Activated CD8-positive, alpha-beta memory T cell treated with anti-CD3 and anti-CD28 coated beads, Interleukin-2, amount 50 U/mL, for 48 hours (primary cell): ENCODE measurements at regions not wholly inside any gene's neighbourhood (a gene's known extent, or its start where the extent isn't known, plus 50 kb on each side); places are given as distances from the start of the nearest gene placed in this dataset.
"Not testable (repeated sequence)": the region's sequence is repeated elsewhere in the genome, so short reads cannot be mapped to it uniquely, and the experiment has no call there.

ENCODE experiments used
- DNase-seq: peaks from one replicate; pipeline ENCODE4 v3.0.0-alpha.2; 2020

GRCh38 chr22:47914481-47915097 lies 1152.1 kb downstream of the TBC1D22A start:
- DNase-seq: no peak

DNA sequence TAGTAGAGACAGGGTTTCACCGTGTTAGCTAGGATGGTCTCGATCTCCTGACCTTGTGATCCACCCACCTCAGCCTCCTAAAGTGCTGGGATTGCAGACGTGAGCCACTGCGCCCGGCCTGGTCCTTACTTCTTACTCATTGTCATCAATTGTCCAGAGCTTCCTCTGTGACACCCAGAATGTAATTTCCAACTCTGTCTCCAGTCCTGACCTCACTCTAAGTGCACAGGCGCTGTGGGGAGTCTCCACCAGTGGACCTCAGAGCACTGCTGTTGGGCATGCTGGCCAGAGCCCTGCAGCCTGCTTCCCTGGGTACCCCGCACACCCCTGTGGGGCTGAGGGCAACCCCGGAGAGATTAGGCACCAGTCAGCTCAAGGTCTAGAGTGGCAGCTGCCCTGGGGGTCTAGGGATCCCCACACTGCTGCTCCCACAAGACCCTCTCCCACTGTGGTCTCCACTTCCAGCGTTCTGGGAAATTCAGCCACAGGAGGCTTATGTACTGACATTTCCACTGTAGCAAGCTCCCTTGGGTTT lies 1140.3 kb downstream of the TBC1D22A start:
- DNase-seq: no peak

GRCh38 chr22:47901911-47902310 lies 1139.5 kb downstream of the TBC1D22A start:
- DNase-seq: no peak

- DNase-seq: no peak
These were observed 1137.4 kb downstream of the TBC1D22A start for GRCh38 chr22:47899894-47900293.

- no peak for DNase-seq
These were observed 1136.5 kb downstream of the TBC1D22A start for GRCh38 chr22:47898946-47899345.

- DNase-seq: no peak
These were observed 1129.2 kb downstream of the TBC1D22A start for GRCh38 chr22:47891609-47892008.

DNA sequence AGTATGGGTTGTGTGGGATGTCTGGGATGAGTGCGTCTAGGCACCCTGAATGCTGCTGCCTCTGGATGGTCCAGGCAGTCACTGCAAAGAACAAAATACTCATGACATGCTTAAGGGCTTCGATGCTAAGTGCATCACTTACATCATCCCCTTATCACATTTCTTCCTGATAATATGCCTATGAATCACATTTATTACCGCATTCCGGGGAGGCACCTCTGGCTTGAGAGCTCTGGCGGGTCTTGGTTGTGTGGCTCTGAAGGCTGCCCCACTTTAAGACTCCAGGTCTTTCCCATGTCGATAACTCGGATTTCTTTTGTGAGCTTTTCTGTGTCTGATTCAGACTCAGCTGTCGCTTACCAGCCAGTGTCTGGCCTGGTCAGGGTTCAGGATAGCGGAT lies 1126.4 kb downstream of the TBC1D22A start:
- no peak for DNase-seq

- no peak for DNase-seq
These were observed 1122.3 kb downstream of the TBC1D22A start for GRCh38 chr22:47884775-47885174.

- no peak for DNase-seq
These were observed 1121.8 kb downstream of the TBC1D22A start for GRCh38 chr22:47884200-47884599.

- no peak for DNase-seq
These were observed 1121.3 kb downstream of the TBC1D22A start for GRCh38 chr22:47883757-47884156.

GRCh38 chr22:47879346-47879745 lies 1116.9 kb downstream of the TBC1D22A start:
- no peak for DNase-seq

GRCh38 chr22:47878460-47878859 lies 1116.0 kb downstream of the TBC1D22A start:
- no peak for DNase-seq

DNA sequence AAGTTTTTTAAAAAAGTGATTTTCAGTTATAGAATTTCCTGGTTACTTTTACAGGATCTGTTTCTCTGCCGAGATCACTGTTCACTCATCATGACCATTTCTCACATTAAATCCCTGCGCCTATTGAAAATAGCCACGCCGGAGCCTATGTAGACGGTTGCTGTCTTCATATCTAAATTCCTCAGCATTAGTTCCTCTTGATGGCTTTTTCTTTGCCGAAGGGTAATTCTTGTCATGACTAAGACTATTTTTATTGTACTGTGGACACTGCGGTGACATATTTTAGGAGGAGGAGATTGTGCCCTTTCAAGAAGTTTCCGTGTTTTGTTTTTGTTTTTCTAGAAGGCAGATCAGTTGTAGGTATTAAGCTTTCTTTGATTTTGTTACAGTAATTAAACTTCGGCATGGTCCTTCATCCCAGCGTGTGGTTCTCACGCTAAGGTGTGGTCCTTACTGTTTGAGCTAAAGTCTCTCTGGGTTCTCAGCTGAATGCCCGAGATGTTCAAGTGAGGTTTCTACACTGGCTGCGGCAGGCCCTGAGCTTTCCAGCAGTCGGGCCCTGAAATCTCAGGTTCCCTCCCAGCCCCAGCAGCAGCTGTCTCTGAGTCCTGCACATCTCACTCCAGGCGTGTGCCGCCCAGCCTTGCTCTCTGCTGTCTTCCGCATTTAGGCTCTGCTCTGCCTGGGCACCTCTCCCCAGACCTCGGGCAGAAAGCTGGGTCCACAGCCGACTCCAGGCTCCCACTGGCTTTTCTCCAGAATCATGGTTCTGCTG lies 1110.5 kb downstream of the TBC1D22A start:
- no peak for DNase-seq

DNA sequence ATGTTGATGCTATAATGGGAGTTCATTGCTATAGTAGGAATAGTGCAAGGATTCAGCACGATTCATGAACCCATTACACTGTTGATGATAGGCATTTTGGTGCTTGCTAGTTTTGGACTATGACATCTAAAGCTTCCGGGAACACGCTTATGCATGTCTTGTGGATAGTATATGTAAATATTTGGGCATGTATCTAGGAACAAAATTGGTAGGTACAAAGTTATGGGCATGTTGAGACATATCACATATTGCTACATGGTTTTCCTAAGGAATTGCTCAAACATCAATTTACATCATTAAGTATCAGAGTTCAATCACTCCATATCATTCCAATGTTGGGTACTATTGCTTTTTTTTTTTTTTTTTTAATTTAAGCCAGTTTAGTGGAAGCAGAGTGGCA lies 1103.2 kb downstream of the TBC1D22A start:
- DNase-seq: no peak

- no peak for DNase-seq
These were observed 1099.9 kb downstream of the TBC1D22A start for GRCh38 chr22:47862394-47862793.

GRCh38 chr22:47860907-47861306 lies 1098.5 kb downstream of the TBC1D22A start:
- DNase-seq: not testable (repeated sequence)

- no peak for DNase-seq
These were observed 1097.6 kb downstream of the TBC1D22A start for GRCh38 chr22:47859881-47860525.

GRCh38 chr22:47858773-47859306 lies 1096.4 kb downstream of the TBC1D22A start:
- DNase-seq: no peak

GRCh38 chr22:47854680-47855079 lies 1092.2 kb downstream of the TBC1D22A start:
- no peak for DNase-seq

GRCh38 chr22:47854251-47854650 lies 1091.8 kb downstream of the TBC1D22A start:
- DNase-seq: no peak

- DNase-seq: no peak
These were observed 1091.3 kb downstream of the TBC1D22A start for GRCh38 chr22:47853750-47854149.

DNA sequence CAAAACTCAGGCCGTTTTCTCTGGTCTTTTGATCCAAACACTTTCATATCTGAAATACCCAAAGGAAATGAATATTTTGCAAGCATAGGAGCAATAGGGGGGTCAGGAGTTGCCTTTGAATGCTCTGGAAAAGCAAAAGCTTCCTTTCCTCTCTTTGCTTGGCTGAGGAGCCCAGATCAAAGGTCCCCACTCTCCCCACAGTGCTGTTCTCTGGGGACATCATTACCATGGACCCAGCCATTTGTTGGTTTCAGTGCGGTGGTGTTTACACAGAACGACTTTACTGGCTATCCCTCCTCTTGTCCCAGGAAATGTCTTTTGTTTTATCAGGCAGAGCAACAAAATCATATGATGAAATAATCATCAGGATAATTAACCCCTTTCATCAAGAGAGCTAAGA lies 1089.1 kb downstream of the TBC1D22A start:
- no peak for DNase-seq

GRCh38 chr22:47850644-47851151 lies 1088.2 kb downstream of the TBC1D22A start:
- DNase-seq: no peak
